ENCODE measurements at regions not wholly inside any gene's neighbourhood (a gene's known extent, or its start where the extent isn't known, plus 50 kb on each side); places are given as distances from the start of the nearest gene placed in this dataset.

GRCh38 chr11:41534861-41535260 lies 75.4 kb upstream of the LRRC4C start (continued):
- TF ChIP-seq FOXC1 (CRISPR knock-in tag; IDR thresholded peaks at IDR 0.05; ENCODE audit: borderline replicate concordance) (no peak), LRRFIP1 (CRISPR knock-in tag; conservative IDR thresholded peaks at IDR 0.05) (no peak), ZNF878 (CRISPR knock-in tag; IDR thresholded peaks at IDR 0.05) (no peak)

- no peak for DNase-seq (ENCODE audit: low spot score)
- whole genome bisulfite sequencing (ENCODE audit: low lambda C conversion rate): 15% methylated on average over 10 of the region's 10 CpGs
- Histone ChIP-seq H3K4me2 (ENCODE audit: low read depth, low read length) (no peak overlapping the region), H3K36me3 (replicated peaks in 1 of 2; ENCODE audit: control insufficient read depth in 1 of 2, insufficient read depth in 2 of 2, low read length in 2 of 2) (no peaks in the 10 kb centered on the region), H3K4me3 (replicated peaks in 1 of 3; ENCODE audit: insufficient read depth in 1 of 3, low read depth in 2 of 3, low read length in 3 of 3) (no peak overlapping the region), H3K79me2 (ENCODE audit: insufficient read depth, low read length) (no peaks in the 10 kb centered on the region), H3K4me1 (ENCODE audit: insufficient read depth, low read length) (no peaks in the 10 kb centered on the region), H2AFZ (ENCODE audit: low read length) (no peak overlapping the region), H4K20me1 (ENCODE audit: insufficient read depth, low read length) (no peaks in the 10 kb centered on the region), H3K9me3 (ENCODE audit: low read length) (peaks cover 82% of the 10 kb centered on the region), H3K9ac (ENCODE audit: insufficient read depth, low read depth, low read length) (no peak overlapping the region), H3K27ac (ENCODE audit: extremely low read length, insufficient read depth, low read length) (no peak overlapping the region), H3K27me3 (ENCODE audit: control insufficient read depth in 1 of 2, insufficient read depth in 2 of 2, low read length in 2 of 2) (no peaks in the 10 kb centered on the region)
- ATAC-seq: no peak
- BruUV-seq (replicated peaks): no TSS peak
- POLR2A ChIA-PET: no interaction called here
- intact Hi-C loops (cut with micrococcal nuclease; ENCODE audit: unreplicated experiment) (no loop called here), in situ Hi-C loops (cut with HindIII; ENCODE audit: extremely low pct_ligation_motif_present, low pct_unique_long_range_greater_than_20kb) (no loop called here)
- CTCF ChIA-PET (ENCODE audit: low intra/inter-chr PET ratio, low total read pairs): no interaction called here
- FAIRE-seq: no peak
- TF ChIP-seq KDM2A (CRISPR knock-in tag; IDR thresholded peaks at IDR 0.05; ENCODE audit: borderline replicate concordance, low read depth) (no peak), ZNF670 (CRISPR knock-in tag; IDR thresholded peaks at IDR 0.05; ENCODE audit: borderline replicate concordance) (no peak), DMAP1 (CRISPR knock-in tag; IDR thresholded peaks at IDR 0.05) (no peak), HBP1 (CRISPR knock-in tag; IDR thresholded peaks at IDR 0.05; ENCODE audit: low read depth) (no peak), DRAP1 (CRISPR knock-in tag; IDR thresholded peaks at IDR 0.05) (no peak), ZNF10 (CRISPR knock-in tag; IDR thresholded peaks at IDR 0.05; ENCODE audit: borderline replicate concordance, low read depth) (no peak), HOXA5 (CRISPR knock-in tag; IDR thresholded peaks at IDR 0.05) (no peak), KDM3A (CRISPR knock-in tag; IDR thresholded peaks at IDR 0.05; ENCODE audit: low read depth) (no peak), THAP11 (CRISPR knock-in tag; IDR thresholded peaks at IDR 0.05) (no peak), ATAD3A (CRISPR knock-in tag; IDR thresholded peaks at IDR 0.05) (no peak), NR1H2 (CRISPR knock-in tag; IDR thresholded peaks at IDR 0.05; ENCODE audit: borderline replicate concordance, low read depth) (no peak), SRF (IDR thresholded peaks at IDR 0.05; ENCODE audit: low read depth, low read length) (no peak), POGZ (CRISPR knock-in tag; IDR thresholded peaks at IDR 0.05) (no peak), ZNF282 (IDR thresholded peaks at IDR 0.05; ENCODE audit: partially characterized antibody) (no peak), ZNF24 (IDR thresholded peaks at IDR 0.05) (no peak)
Observed at GRCh38 chr11:41536021-41536568, 76.6 kb upstream of the LRRC4C start.
